HG02840 (cell line): ENCODE measurements at regions not wholly inside any gene's neighbourhood (a gene's known extent, or its start where the extent isn't known, plus 50 kb on each side); places are given as distances from the start of the nearest gene placed in this dataset.

ENCODE experiments used
- ATAC-seq: cut with Tn5 transposase; IDR thresholded peaks from one replicate; pipeline ENCODE4 v1.9.1; 2021; ENCODE audit warnings: mild to moderate bottlenecking, moderate library complexity, moderate number of reproducible peaks; ENCODE audit not compliant: unreplicated experiment, low FRiP score

DNA sequence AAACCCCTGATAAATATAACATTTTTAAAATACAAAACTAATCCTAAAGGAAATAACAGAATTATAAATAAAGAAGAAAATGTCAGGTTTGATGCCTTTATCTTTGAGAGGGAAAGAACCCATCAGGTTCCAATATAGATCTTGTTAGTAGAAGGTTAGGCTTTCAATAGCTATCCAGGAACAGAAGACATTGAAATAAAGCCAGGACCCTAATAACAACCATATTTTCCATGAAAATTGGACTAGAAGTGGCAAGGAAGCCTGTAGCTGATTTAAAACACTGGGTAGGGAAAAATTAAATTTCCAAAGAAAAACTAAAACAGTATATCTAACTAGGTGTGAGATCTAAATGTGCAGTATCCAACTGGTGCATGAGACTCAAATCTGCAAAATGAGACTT, 185.2 kb upstream of the STXBP5 start:
- ATAC-seq = no peak

- no peak for ATAC-seq
Measured at GRCh38 chr6:147022041-147022440, 182.2 kb upstream of the STXBP5 start.

DNA sequence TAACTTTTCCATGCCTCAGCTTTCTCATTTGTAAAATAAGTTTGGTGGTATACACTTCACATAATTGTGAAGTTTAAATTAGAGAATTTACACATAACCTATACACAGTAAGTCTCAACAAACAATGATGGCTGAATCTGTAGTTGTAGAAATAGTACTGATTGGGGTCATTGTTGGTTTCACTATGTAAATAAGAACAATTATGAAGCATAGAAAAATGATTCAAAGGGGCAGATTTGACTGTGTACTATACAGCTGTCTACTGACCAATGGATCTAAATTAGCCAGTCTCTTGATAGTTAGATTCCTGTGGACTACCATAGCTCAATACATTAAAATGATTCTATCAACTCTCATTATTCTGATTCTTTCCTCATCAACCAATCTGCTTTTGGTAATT, 181.1 kb upstream of the STXBP5 start:
- no peak for ATAC-seq

GRCh38 chr6:147023581-147023980, 180.6 kb upstream of the STXBP5 start:
- ATAC-seq = no peak

GRCh38 chr6:147029923-147030322, 174.3 kb upstream of the STXBP5 start:
- ATAC-seq = no peak

DNA sequence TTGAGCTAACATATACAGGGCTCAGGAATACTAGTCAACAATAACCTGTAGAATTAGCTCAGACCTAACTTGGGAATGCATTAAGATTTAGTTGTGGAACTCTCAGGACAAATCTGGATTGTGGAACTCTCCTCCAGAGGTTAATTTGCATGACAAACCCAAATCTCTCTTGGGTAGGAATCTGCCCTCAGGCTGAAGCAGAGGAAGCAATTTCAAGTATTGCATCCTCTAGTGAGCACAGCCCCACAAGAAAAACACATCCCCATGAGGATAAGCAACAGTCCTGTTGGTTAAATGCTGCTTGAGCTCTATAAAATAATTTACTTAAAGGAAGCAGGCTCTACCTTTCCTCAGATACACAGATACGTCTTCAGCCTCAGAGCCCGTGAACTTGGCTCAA, 170.9 kb upstream of the STXBP5 start:
- ATAC-seq = no peak

DNA sequence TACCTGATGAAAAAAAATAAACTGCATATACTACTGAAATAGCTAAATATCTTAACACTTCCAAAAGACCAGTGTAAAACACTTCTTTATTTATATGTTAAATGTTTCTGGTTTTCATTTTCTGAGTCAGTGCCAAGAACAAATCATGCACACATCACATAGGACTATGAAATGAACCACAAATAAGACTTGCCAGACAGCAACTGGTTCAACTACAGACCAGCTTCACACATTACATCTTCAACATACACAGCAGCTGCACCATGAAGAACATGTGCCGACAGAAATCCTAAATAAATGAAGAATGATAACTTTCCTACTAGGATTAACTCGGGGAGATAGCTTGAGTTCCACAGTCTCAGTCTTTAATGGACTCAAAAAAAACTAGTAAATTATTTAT, 168.3 kb upstream of the STXBP5 start:
- ATAC-seq = no peak

DNA sequence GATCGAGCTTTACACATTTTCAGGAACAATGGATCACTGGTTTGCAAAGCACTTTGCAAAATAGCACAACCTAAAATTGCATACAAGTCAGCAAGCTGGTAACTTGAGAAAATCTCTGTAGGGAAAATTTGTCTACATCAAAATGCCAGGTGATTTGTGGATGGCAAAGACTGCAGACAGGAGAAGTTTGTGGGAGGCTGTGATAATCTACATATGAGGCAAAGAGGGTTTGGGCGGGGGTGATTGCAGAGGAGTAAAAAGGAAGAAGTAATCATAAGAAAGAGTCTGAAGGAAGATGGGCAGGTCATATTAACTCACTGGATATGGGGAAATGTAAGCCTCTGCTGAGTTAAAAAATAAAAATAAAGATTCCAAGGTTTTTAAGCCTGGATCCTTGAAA, 166.3 kb upstream of the STXBP5 start:
- ATAC-seq = no peak

DNA sequence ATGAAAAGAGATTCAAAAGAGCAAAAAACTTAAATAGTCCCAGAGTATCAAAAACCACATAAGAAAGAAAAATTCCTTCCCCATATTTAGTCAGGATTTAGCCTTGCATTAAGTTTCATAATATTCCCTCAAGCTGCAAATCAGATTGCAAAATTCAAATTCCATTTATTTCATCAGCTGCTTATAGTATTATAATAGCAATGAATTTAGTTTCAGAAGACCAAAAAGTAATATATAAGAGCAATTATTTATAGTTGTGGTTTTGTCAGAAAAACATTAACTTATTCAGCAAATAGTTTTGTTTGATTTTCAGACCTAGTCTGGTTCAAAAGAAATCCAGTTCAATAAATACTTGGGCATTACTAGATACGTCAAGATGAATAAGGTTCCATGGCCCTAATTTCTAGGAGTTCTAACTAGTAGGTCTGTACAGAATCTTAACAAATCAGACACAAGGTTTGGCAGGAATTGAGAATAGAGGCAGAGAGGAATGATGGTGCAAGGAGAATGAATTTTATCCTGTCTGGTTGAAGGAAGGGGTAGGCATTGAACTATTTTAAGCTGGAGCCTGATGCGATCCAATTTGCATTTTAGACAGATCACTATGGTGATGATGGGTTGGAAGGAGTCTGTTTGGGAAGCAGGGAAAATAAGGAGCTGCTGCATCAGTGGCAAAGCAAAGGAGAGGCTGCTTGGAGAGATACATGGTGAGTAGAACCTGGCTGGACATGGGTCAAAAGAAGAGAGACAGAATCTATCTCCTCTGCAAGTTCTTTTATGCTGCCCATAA, 163.9 kb upstream of the STXBP5 start:
- ATAC-seq = no peak

GRCh38 chr6:147042679-147043078, 161.5 kb upstream of the STXBP5 start:
- no peak for ATAC-seq

- no peak for ATAC-seq
Measured at GRCh38 chr6:147043994-147044477, 160.2 kb upstream of the STXBP5 start.

DNA sequence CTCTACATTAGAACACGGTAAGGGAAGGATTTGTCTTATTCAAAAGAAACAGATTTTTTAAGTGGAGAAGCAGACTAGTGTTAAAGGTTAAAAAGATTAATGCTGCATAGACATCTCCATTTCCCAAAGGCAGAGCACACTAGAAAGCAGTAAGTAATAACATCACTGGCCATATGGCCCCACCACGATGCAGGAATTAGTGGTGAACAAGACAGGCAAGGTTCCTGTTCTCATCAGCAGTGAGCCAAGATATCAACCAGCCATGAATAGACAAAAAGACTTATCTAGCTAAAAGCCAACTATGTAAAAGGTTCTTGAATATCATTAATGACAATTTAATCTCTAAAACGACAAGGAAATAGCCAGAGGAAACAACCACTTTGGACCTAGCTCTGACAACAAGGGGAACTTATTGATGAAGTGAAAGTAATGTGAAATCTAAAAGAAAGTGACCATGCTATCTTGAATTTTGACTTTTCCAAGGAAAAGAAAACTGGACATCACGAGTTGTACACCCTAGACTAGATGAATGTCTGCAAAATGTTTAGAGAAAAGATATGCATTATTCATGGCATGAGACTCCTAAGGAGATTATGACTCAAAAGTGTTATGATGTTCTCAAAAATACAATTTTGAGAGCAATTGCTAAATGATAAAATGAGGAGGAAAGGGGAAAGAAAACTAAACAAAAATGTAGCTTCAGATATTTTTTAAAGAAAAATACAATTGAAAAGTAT, 157.9 kb upstream of the STXBP5 start:
- ATAC-seq = no peak

DNA sequence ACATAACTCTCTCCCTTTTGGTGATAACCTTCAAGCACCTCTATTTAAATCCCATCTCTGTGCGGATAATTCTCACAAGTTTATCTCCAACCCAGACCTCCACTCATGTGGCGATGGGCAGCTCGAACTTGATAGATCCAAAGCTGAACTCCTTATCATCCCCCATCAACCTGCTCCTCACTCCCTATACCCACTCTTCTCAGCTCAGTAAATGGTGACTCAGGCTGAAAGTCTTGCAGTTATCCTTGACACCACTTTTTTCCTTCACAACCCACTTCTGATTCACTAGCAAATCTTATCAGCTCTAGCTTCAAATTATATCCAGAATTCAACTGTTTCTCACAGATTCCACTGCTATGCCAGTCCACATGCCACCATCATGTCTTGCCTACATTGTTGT, 155.3 kb upstream of the STXBP5 start:
- ATAC-seq = no peak

GRCh38 chr6:147053311-147053921, 150.8 kb upstream of the STXBP5 start:
- no peak for ATAC-seq

- ATAC-seq = no peak
Measured at GRCh38 chr6:147054158-147054557, 150.1 kb upstream of the STXBP5 start.

GRCh38 chr6:147054871-147055270, 149.3 kb upstream of the STXBP5 start:
- no peak for ATAC-seq

GRCh38 chr6:147055821-147056392, 148.3 kb upstream of the STXBP5 start:
- no peak for ATAC-seq

DNA sequence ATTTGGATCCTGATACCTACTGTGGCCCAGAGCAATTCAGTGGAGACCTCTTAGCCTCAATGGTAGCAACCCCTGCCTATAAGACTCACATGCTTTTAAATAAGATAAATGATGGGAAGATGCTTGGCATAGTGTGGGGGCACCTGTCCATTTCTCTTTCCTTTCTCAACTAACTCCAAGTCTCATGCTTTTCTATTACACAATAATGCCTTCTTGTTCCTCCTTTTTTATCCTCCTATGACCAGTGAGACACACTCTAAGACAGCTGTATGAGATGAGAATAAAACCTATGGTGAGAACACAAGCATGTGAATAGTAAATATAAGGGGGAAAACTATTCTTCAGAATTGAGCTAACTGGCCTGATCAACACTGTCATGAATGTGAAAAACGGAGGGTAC, 147.0 kb upstream of the STXBP5 start:
- ATAC-seq = no peak

DNA sequence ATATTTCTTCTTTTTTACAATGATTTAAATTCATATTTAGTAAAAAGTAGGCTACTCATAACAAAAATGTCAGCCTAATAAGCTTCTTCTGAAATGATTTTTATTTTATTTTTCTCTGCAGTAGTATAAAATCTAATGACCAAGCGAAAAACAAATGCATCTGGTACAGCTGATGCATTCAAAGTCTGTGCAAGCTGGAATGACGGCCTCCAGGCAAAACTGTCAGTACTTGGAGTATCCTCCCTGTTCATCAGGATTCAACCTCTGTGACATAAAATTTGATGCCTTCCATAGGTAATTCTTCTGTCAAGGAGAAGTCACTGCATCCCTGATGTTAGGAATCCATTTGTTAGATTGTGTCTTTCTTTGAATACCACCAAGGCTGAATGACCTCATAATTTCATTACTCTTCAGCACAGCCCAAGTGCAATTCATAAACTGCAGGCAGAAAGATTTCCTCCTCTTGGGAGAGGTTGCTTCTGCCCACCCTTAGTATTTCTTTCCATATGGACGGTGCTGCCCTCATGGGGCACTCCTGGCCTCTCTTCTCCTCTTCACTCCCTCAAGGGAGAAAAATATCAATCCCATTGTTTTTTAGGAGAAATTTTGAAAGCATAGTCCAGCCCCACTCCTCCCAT, 146.4 kb upstream of the STXBP5 start:
- ATAC-seq = no peak

DNA sequence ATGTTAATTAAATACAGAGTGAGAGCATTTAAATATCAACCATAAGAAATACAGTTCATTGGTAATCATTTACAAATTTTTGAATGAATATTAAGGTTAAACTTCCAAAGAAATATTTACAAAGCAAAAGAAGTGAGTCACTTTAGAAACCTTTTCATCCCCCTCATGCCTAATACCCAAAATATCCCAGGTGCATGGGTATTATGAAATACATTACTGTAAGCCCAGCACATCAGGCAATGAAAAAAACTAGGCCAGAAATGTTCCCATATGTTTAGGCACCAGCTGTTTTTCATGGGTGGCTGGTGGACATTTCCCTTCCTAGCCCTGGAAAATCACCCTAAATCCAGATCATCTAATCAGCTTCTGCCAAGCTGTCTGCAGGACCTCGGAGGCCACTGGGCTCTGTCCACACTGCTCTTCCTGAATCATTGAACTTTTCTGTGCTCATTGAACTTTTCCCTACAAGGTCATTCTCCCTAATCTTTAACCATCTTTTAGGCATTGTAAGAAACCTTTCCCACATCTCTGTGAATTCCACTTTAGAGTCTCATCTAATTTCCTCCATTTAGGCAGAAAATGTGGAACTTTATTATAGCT, 145.3 kb upstream of the STXBP5 start:
- no peak for ATAC-seq
